ENCODE measurements at regions not wholly inside any gene's neighbourhood (a gene's known extent, or its start where the extent isn't known, plus 50 kb on each side); places are given as distances from the start of the nearest gene placed in this dataset.
"Not testable (repeated sequence)": the region's sequence is repeated elsewhere in the genome, so short reads cannot be mapped to it uniquely, and the experiment has no call there.

GRCh38 chr11:89571706-89572105 is 80.5 kb upstream of the NOX4 start:
- H3K9me3 ChIP-seq (ENCODE audit: control extremely low read depth in 1 of 5, control insufficient read depth in 4 of 5, insufficient read depth in 2 of 5, low read depth in 1 of 5, low read length in 4 of 5), result not testable (repeated sequence)

GRCh38 chr11:89575846-89576245 is 84.7 kb upstream of the NOX4 start:
- H3K4me3 ChIP-seq (ENCODE audit: control insufficient read depth in 1 of 7, extremely low read depth in 1 of 7, insufficient read depth in 4 of 7, low read depth in 2 of 7, low read length in 6 of 7); H3K36me3 ChIP-seq (ENCODE audit: control insufficient read depth in 4 of 4, insufficient read depth in 4 of 4, low read length in 3 of 4); H3K27ac ChIP-seq (ENCODE audit: insufficient read depth in 1 of 2, low read depth in 1 of 2, low read length in 2 of 2, poor library complexity in 1 of 2, severe bottlenecking in 2 of 2); H3K9me3 ChIP-seq (ENCODE audit: control extremely low read depth in 1 of 5, control insufficient read depth in 4 of 5, insufficient read depth in 2 of 5, low read depth in 1 of 5, low read length in 4 of 5); H3K4me1 ChIP-seq (ENCODE audit: control extremely low read depth in 1 of 4, control insufficient read depth in 4 of 4, insufficient read depth in 4 of 4, low read length in 3 of 4); CTCF ChIA-PET; H3K27me3 ChIP-seq (replicated peaks in 2 of 5; ENCODE audit: control insufficient read depth in 4 of 5, insufficient read depth in 5 of 5, low read length in 4 of 5); POLR2A ChIA-PET; DNase-seq: not testable (repeated sequence)

More at GRCh38 chr11:89571706-89572105, 80.5 kb upstream of the NOX4 start:
- H3K4me1 ChIP-seq (ENCODE audit: control extremely low read depth in 1 of 4, control insufficient read depth in 4 of 4, insufficient read depth in 4 of 4, low read length in 3 of 4); H3K36me3 ChIP-seq (ENCODE audit: control insufficient read depth in 4 of 4, insufficient read depth in 4 of 4, low read length in 3 of 4); POLR2A ChIA-PET; H3K27ac ChIP-seq (ENCODE audit: insufficient read depth in 1 of 2, low read depth in 1 of 2, low read length in 2 of 2, poor library complexity in 1 of 2, severe bottlenecking in 2 of 2); H3K27me3 ChIP-seq (replicated peaks in 2 of 5; ENCODE audit: control insufficient read depth in 4 of 5, insufficient read depth in 5 of 5, low read length in 4 of 5); H3K4me3 ChIP-seq (ENCODE audit: control insufficient read depth in 1 of 7, extremely low read depth in 1 of 7, insufficient read depth in 4 of 7, low read depth in 2 of 7, low read length in 6 of 7); DNase-seq; CTCF ChIA-PET: not testable (repeated sequence)
- 100% methylated on average over 1 of the region's 2 CpGs for WGBS (ENCODE audit: insufficient coverage)

GRCh38 chr11:89577428-89577827 is 86.3 kb upstream of the NOX4 start:
- WGBS (ENCODE audit: insufficient coverage), result no CpG with 5 or more reads among the region's 1 CpG
- CTCF ChIA-PET; H3K27ac ChIP-seq (ENCODE audit: insufficient read depth in 1 of 2, low read depth in 1 of 2, low read length in 2 of 2, poor library complexity in 1 of 2, severe bottlenecking in 2 of 2); H3K27me3 ChIP-seq (replicated peaks in 2 of 5; ENCODE audit: control insufficient read depth in 4 of 5, insufficient read depth in 5 of 5, low read length in 4 of 5); H3K4me3 ChIP-seq (ENCODE audit: control insufficient read depth in 1 of 7, extremely low read depth in 1 of 7, insufficient read depth in 4 of 7, low read depth in 2 of 7, low read length in 6 of 7); DNase-seq; POLR2A ChIA-PET; H3K4me1 ChIP-seq (ENCODE audit: control extremely low read depth in 1 of 4, control insufficient read depth in 4 of 4, insufficient read depth in 4 of 4, low read length in 3 of 4); H3K36me3 ChIP-seq (ENCODE audit: control insufficient read depth in 4 of 4, insufficient read depth in 4 of 4, low read length in 3 of 4); H3K9me3 ChIP-seq (ENCODE audit: control extremely low read depth in 1 of 5, control insufficient read depth in 4 of 5, insufficient read depth in 2 of 5, low read depth in 1 of 5, low read length in 4 of 5): not testable (repeated sequence)

- no peaks in the 10 kb centered on the region for H3K4me1 ChIP-seq (ENCODE audit: control extremely low read depth in 1 of 4, control insufficient read depth in 4 of 4, insufficient read depth in 4 of 4, low read length in 3 of 4)
- no CpG with 5 or more reads among the region's 2 CpGs for WGBS (ENCODE audit: insufficient coverage)
- no peaks in the 10 kb centered on the region for H3K27me3 ChIP-seq (replicated peaks in 2 of 5; ENCODE audit: control insufficient read depth in 4 of 5, insufficient read depth in 5 of 5, low read length in 4 of 5)
- no peak overlapping the region for H3K27ac ChIP-seq (ENCODE audit: insufficient read depth in 1 of 2, low read depth in 1 of 2, low read length in 2 of 2, poor library complexity in 1 of 2, severe bottlenecking in 2 of 2)
- H3K4me3 ChIP-seq (ENCODE audit: control insufficient read depth in 1 of 7, extremely low read depth in 1 of 7, insufficient read depth in 4 of 7, low read depth in 2 of 7, low read length in 6 of 7), result no peak overlapping the region
- H3K9me3 ChIP-seq (ENCODE audit: control extremely low read depth in 1 of 5, control insufficient read depth in 4 of 5, insufficient read depth in 2 of 5, low read depth in 1 of 5, low read length in 4 of 5), result no peaks in the 10 kb centered on the region
- CTCF ChIA-PET, result no interaction called here
- POLR2A ChIA-PET, result no interaction called here
- H3K36me3 ChIP-seq (ENCODE audit: control insufficient read depth in 4 of 4, insufficient read depth in 4 of 4, low read length in 3 of 4), result no peaks in the 10 kb centered on the region
- DNase-seq, result no peak
Measured at GRCh38 chr11:89583580-89583979, 92.4 kb upstream of the NOX4 start.

- H3K4me1 ChIP-seq (ENCODE audit: control extremely low read depth in 1 of 4, control insufficient read depth in 4 of 4, insufficient read depth in 4 of 4, low read length in 3 of 4); H3K27ac ChIP-seq (ENCODE audit: insufficient read depth in 1 of 2, low read depth in 1 of 2, low read length in 2 of 2, poor library complexity in 1 of 2, severe bottlenecking in 2 of 2); POLR2A ChIA-PET; CTCF ChIA-PET; H3K27me3 ChIP-seq (replicated peaks in 2 of 5; ENCODE audit: control insufficient read depth in 4 of 5, insufficient read depth in 5 of 5, low read length in 4 of 5); H3K9me3 ChIP-seq (ENCODE audit: control extremely low read depth in 1 of 5, control insufficient read depth in 4 of 5, insufficient read depth in 2 of 5, low read depth in 1 of 5, low read length in 4 of 5); H3K4me3 ChIP-seq (ENCODE audit: control insufficient read depth in 1 of 7, extremely low read depth in 1 of 7, insufficient read depth in 4 of 7, low read depth in 2 of 7, low read length in 6 of 7); DNase-seq; H3K36me3 ChIP-seq (ENCODE audit: control insufficient read depth in 4 of 4, insufficient read depth in 4 of 4, low read length in 3 of 4): not testable (repeated sequence)
- 94% methylated on average over 3 of the region's 3 CpGs for WGBS (ENCODE audit: insufficient coverage)
Measured at GRCh38 chr11:89585046-89585445, 93.9 kb upstream of the NOX4 start.

DNA sequence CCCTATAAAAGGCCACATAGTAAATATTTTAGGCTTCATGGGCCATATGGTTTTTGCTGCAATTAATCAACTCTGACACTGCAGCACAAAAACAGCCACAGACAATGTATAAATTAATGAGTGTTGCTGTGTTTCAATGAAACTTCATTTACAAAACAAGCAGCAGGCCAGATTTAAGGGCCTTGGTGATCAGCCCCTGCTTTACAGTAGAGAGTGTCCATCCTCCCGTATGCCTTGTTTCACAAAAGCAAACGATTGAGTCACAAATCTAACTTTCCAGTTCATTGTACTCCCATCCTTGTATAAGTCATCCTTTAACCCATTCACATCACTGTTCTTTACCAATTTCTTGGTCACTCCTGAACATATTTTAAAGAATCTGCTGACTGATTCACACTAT is 94.3 kb upstream of the NOX4 start:
- DNase-seq; CTCF ChIA-PET; H3K4me3 ChIP-seq (ENCODE audit: control insufficient read depth in 1 of 7, extremely low read depth in 1 of 7, insufficient read depth in 4 of 7, low read depth in 2 of 7, low read length in 6 of 7); H3K9me3 ChIP-seq (ENCODE audit: control extremely low read depth in 1 of 5, control insufficient read depth in 4 of 5, insufficient read depth in 2 of 5, low read depth in 1 of 5, low read length in 4 of 5); H3K27me3 ChIP-seq (replicated peaks in 2 of 5; ENCODE audit: control insufficient read depth in 4 of 5, insufficient read depth in 5 of 5, low read length in 4 of 5); H3K27ac ChIP-seq (ENCODE audit: insufficient read depth in 1 of 2, low read depth in 1 of 2, low read length in 2 of 2, poor library complexity in 1 of 2, severe bottlenecking in 2 of 2); H3K36me3 ChIP-seq (ENCODE audit: control insufficient read depth in 4 of 4, insufficient read depth in 4 of 4, low read length in 3 of 4); POLR2A ChIA-PET; H3K4me1 ChIP-seq (ENCODE audit: control extremely low read depth in 1 of 4, control insufficient read depth in 4 of 4, insufficient read depth in 4 of 4, low read length in 3 of 4): not testable (repeated sequence)
- 92% methylated on average over 2 of the region's 2 CpGs for WGBS (ENCODE audit: insufficient coverage)

DNA sequence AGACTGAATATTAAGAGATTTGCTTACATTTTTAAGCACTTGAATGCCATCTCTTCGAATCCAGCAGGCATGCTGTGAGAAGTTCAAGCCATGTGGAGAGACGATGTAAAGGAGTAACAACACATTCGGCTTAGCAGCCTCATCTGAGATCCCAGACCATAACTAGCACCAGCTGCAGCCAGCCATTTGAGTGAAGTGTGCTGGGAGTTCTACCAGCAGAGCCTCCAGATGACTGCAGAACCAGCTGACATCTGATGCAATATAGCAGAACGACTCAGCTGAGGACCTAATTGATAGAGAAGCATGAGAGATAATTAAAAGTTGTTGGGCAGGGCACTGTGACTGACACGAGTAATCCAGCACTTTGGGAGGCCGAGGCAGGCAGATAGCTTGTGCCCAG is 98.2 kb upstream of the NOX4 start:
- DNase-seq; H3K27ac ChIP-seq (ENCODE audit: insufficient read depth in 1 of 2, low read depth in 1 of 2, low read length in 2 of 2, poor library complexity in 1 of 2, severe bottlenecking in 2 of 2); H3K36me3 ChIP-seq (ENCODE audit: control insufficient read depth in 4 of 4, insufficient read depth in 4 of 4, low read length in 3 of 4); H3K4me3 ChIP-seq (ENCODE audit: control insufficient read depth in 1 of 7, extremely low read depth in 1 of 7, insufficient read depth in 4 of 7, low read depth in 2 of 7, low read length in 6 of 7); POLR2A ChIA-PET; H3K9me3 ChIP-seq (ENCODE audit: control extremely low read depth in 1 of 5, control insufficient read depth in 4 of 5, insufficient read depth in 2 of 5, low read depth in 1 of 5, low read length in 4 of 5); H3K27me3 ChIP-seq (replicated peaks in 2 of 5; ENCODE audit: control insufficient read depth in 4 of 5, insufficient read depth in 5 of 5, low read length in 4 of 5); CTCF ChIA-PET; H3K4me1 ChIP-seq (ENCODE audit: control extremely low read depth in 1 of 4, control insufficient read depth in 4 of 4, insufficient read depth in 4 of 4, low read length in 3 of 4): not testable (repeated sequence)
- WGBS (ENCODE audit: insufficient coverage), result no CpG with 5 or more reads among the region's 6 CpGs
